Nephron (organoid): ENCODE measurements at regions not wholly inside any gene's neighbourhood (a gene's known extent, or its start where the extent isn't known, plus 50 kb on each side); places are given as distances from the start of the nearest gene placed in this dataset.

ENCODE experiments used
- H3K27ac Mint-ChIP-seq, 3 experiments: 2 replicates each; pipeline ENCODE4 v1.8.0; 2020; ENCODE audit warnings: mixed read lengths in 3 of 3, mild to moderate bottlenecking in 2 of 3, moderate library complexity in 1 of 3
- H3K27me3 Mint-ChIP-seq: 2 replicates; pipeline ENCODE4 v1.8.0; 2021; ENCODE audit warnings: low read depth, mild to moderate bottlenecking, moderate library complexity, mixed read lengths
- H3K36me3 Mint-ChIP-seq: 2 replicates; pipeline ENCODE4 v1.8.0; 2020; ENCODE audit warnings: low read depth, mixed read lengths
- H3K4me1 Mint-ChIP-seq: 2 replicates; pipeline ENCODE4 v1.8.0; 2020; ENCODE audit warnings: mixed read lengths
- H3K4me3 Mint-ChIP-seq, 3 experiments: 2 replicates each; pipeline ENCODE4 v1.8.0; 2020; ENCODE audit warnings: mild to moderate bottlenecking in 3 of 3, mixed read lengths in 3 of 3, moderate library complexity in 2 of 3
- H3K9me3 Mint-ChIP-seq: 2 replicates; pipeline ENCODE4 v1.8.0; 2020; ENCODE audit warnings: mixed read lengths
- CTCF ChIP-seq, 3 experiments: fragments of 200-600 bp; sonication (generic); IDR thresholded peaks; one replicate each; pipeline ENCODE4 v1.5.0; 2021; ENCODE audit warnings: antibody characterized with exemption in 3 of 3; ENCODE audit not compliant: unreplicated experiment in 3 of 3

- Mint-ChIP-seq H3K27ac (no peak overlapping the region), H3K36me3 (peaks cover 3% of the 10 kb centered on the region)
Measured at GRCh38 chr13:74452881-74453280, 318.7 kb upstream of the KLF12 start.

DNA sequence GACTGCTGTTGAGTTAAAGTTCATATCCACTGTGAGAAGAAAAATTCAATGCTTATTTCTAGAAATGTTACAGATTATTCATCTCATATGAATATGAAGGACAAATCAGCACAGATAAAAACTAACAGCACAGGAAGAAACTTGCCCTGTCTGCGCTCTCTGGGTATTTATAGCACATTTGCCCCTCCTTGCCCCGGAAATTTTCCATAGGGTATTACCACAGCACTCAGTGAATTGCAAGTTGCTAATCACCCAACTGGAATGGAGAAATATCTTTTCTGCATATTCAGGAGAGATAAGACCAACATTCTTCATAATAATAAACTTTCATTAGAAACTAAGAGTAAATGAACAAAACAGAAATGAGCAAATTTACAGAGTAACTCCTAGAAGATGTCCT lies 318.0 kb upstream of the KLF12 start:
- TF ChIP-seq CTCF (IDR thresholded peaks at IDR 0.05; ENCODE audit: unreplicated experiment in 3 of 3), result no peak
- no peaks in the 10 kb centered on the region for H3K27me3 Mint-ChIP-seq
- H3K27ac Mint-ChIP-seq, result peak overlapping the region in 2 of 3 experiments; percentile 23 to 51
- peaks cover 12% of the 10 kb centered on the region for H3K9me3 Mint-ChIP-seq
- peaks cover 11% of the 10 kb centered on the region for H3K4me1 Mint-ChIP-seq
- no peak overlapping the region for H3K4me3 Mint-ChIP-seq
- peaks cover 2% of the 10 kb centered on the region for H3K36me3 Mint-ChIP-seq

More at GRCh38 chr13:74452881-74453280, 318.7 kb upstream of the KLF12 start:
- H3K27me3 Mint-ChIP-seq, result peaks cover 2% of the 10 kb centered on the region
- no peak overlapping the region for H3K4me3 Mint-ChIP-seq
- peaks cover 11% of the 10 kb centered on the region for H3K4me1 Mint-ChIP-seq
- peaks cover 14% of the 10 kb centered on the region for H3K9me3 Mint-ChIP-seq
- no peak for TF ChIP-seq CTCF (IDR thresholded peaks at IDR 0.05; ENCODE audit: unreplicated experiment in 3 of 3)

- Mint-ChIP-seq H3K27ac (no peak overlapping the region), H3K4me3 (no peak overlapping the region), H3K9me3 (peaks cover 11% of the 10 kb centered on the region)
Measured at GRCh38 chr13:74450964-74451363, 316.8 kb upstream of the KLF12 start.

GRCh38 chr13:74450525-74450845 lies 316.3 kb upstream of the KLF12 start:
- Mint-ChIP-seq H3K4me1 (peaks cover 11% of the 10 kb centered on the region), H3K27ac (no peak overlapping the region)

More at GRCh38 chr13:74450964-74451363, 316.8 kb upstream of the KLF12 start:
- no peak for TF ChIP-seq CTCF (IDR thresholded peaks at IDR 0.05; ENCODE audit: unreplicated experiment in 3 of 3)
- H3K27me3 Mint-ChIP-seq, result no peaks in the 10 kb centered on the region
- H3K36me3 Mint-ChIP-seq, result no peaks in the 10 kb centered on the region
- H3K4me1 Mint-ChIP-seq, result peaks cover 11% of the 10 kb centered on the region

DNA sequence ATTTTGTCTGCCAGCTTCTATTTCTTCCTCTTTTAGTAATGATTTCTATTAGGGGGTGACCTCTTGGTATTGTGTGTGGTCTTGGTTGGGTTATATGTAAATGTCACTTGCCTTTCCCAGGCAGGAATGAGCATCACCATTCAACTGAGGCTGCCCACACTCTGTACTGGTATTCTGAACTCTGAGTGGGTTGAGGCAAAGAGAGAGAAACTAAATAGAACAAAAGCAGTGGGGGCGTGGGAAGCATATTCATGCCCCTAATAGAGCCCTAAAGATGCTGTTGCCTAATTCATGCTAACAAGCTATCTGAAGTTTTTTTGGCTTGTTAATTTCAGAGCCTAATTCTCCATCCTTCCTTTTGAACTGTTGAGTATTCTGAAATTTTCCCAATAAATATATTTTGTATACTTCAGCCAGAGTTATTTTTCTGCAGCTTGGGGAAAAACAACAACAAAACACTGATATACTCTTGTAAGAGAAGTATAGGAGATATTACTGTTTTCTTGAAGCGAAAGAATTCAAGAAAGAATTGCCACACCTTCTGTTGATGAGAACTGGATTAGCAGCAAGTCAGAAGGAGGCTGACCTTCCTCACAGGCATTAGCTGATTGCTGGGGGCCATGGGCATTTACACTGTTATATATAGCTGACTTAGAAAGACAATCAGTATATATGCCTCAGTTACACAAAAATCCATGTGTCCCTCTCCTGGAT lies 315.8 kb upstream of the KLF12 start:
- Mint-ChIP-seq H3K4me1 (peaks cover 11% of the 10 kb centered on the region), H3K27ac (no peak overlapping the region), H3K36me3 (no peaks in the 10 kb centered on the region), H3K27me3 (no peaks in the 10 kb centered on the region), H3K9me3 (peaks cover 6% of the 10 kb centered on the region), H3K4me3 (no peak overlapping the region)
- TF ChIP-seq CTCF (IDR thresholded peaks at IDR 0.05; ENCODE audit: unreplicated experiment in 3 of 3), result no peak

More at GRCh38 chr13:74450525-74450845, 316.3 kb upstream of the KLF12 start:
- no peaks in the 10 kb centered on the region for H3K27me3 Mint-ChIP-seq
- TF ChIP-seq CTCF (IDR thresholded peaks at IDR 0.05; ENCODE audit: unreplicated experiment in 3 of 3), result no peak
- peaks cover 10% of the 10 kb centered on the region for H3K9me3 Mint-ChIP-seq
- H3K4me3 Mint-ChIP-seq, result no peak overlapping the region
- no peaks in the 10 kb centered on the region for H3K36me3 Mint-ChIP-seq

GRCh38 chr13:74444864-74445479 lies 310.8 kb upstream of the KLF12 start:
- no peaks in the 10 kb centered on the region for H3K36me3 Mint-ChIP-seq
- no peaks in the 10 kb centered on the region for H3K27me3 Mint-ChIP-seq
- H3K9me3 Mint-ChIP-seq, result peaks cover 10% of the 10 kb centered on the region
- no peak overlapping the region for H3K27ac Mint-ChIP-seq
- TF ChIP-seq CTCF (IDR thresholded peaks at IDR 0.05; ENCODE audit: unreplicated experiment in 3 of 3), result no peak
- no peak overlapping the region for H3K4me3 Mint-ChIP-seq
- H3K4me1 Mint-ChIP-seq, result peaks cover 8% of the 10 kb centered on the region
